ENCODE measurements at regions not wholly inside any gene's neighbourhood (a gene's known extent, or its start where the extent isn't known, plus 50 kb on each side); places are given as distances from the start of the nearest gene placed in this dataset.

DNA sequence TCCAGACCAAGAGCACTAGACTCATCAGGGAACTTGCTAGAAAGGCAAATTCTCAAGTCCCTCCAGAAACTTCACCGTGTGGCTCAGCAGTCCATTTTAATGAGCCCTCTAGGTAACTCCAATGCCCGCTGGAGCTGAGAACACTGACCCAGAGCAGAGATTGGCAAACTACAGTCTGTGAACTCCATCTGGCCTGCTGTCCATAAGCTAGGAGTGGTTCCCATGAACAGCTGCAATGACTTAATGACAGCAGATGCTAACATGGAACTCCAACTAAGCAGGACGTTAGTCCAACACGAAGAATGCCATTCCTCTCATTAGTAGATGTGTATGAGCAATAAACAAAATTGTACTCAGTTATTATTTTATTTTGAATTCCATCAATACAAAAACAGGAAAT, 371.9 kb downstream of the STK39 start:
- H3K4me1 ChIP-seq = no peaks in the 10 kb centered on the region
- no peak for TF ChIP-seq CTCF (IDR thresholded peaks at IDR 0.05)
- DNase-seq = no peak
- no peak for ATAC-seq
- intact Hi-C loops (cut with DNase I) = no loop called here
- H3K4me3 ChIP-seq = no peak overlapping the region
- no peaks in the 10 kb centered on the region for H3K36me3 ChIP-seq
- H3K27ac ChIP-seq = no peak overlapping the region
- H3K27me3 ChIP-seq = no peaks in the 10 kb centered on the region
- no peaks in the 10 kb centered on the region for H3K9me3 ChIP-seq

DNA sequence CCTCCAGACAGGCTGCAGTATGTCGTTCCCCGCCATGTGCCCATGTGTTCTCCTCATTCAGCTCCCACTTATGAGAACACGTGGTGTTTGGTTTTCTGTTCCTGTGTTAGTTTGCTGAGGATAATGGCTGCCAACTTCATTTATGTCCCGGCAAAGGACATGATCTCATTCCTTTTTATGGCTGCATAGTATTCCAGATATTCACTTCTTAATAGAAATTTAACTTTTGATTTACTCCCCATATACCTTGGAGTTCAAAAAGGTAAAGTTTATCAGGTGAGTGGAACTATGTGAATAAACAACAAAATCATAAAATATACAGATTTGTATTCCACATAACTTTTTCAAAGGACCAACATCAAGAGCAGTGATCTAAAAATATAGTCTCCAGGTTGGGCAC, 372.6 kb downstream of the STK39 start:
- Histone ChIP-seq H3K4me3 (no peak overlapping the region), H3K4me1 (no peaks in the 10 kb centered on the region), H3K27me3 (no peaks in the 10 kb centered on the region), H3K9me3 (no peaks in the 10 kb centered on the region), H3K27ac (no peak overlapping the region), H3K36me3 (no peaks in the 10 kb centered on the region)
- DNase-seq (no peak), ATAC-seq (no peak)
- TF ChIP-seq CTCF (IDR thresholded peaks at IDR 0.05) = no peak
- intact Hi-C loops (cut with DNase I) = no loop called here

DNA sequence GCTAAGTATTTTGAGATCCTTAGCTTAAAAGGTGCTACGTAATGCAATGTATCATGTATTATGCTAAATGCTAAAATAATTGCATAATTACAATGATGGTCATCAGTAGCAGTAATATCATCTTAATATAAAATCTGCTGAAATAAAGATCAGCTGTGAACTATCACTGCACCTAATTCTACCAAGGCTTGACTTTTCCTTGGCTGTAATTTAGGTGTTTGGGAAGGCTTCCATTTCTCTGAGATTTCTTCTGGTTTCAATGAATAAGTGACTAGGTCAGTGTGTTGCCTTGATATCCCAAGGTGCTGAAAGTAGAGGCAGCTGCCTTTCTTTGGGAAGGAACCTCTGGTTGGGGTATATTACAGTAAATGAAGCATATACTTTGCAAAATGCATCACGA, 376.1 kb downstream of the STK39 start:
- no peaks in the 10 kb centered on the region for H3K9me3 ChIP-seq
- DNase-seq (peak in 2 of 4 donors; percentile 41 to 45), ATAC-seq (no peak)
- no peak for TF ChIP-seq CTCF (IDR thresholded peaks at IDR 0.05)
- H3K27me3 ChIP-seq = no peaks in the 10 kb centered on the region
- H3K36me3 ChIP-seq = no peaks in the 10 kb centered on the region
- intact Hi-C loops (cut with DNase I) = no loop called here
- H3K27ac ChIP-seq = no peak overlapping the region
- H3K4me1 ChIP-seq = no peaks in the 10 kb centered on the region
- H3K4me3 ChIP-seq = no peak overlapping the region

DNA sequence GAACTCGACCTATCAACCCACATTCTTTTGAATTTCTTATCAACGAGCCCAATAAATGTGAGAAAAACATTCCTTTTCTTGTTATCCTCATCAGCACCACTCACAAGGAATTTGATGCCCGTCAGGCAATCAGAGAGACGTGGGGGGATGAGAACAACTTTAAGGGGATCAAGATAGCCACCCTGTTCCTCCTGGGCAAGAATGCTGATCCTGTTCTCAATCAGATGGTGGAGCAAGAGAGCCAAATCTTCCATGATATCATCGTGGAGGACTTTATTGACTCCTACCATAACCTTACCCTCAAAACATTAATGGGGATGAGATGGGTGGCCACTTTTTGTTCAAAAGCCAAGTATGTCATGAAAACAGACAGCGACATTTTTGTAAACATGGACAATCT, 378.2 kb downstream of the STK39 start:
- Histone ChIP-seq H3K4me1 (no peaks in the 10 kb centered on the region), H3K4me3 (no peak overlapping the region), H3K36me3 (no peaks in the 10 kb centered on the region), H3K27me3 (no peaks in the 10 kb centered on the region), H3K27ac (no peak overlapping the region), H3K9me3 (no peaks in the 10 kb centered on the region)
- DNase-seq (no peak), ATAC-seq (no peak)
- intact Hi-C loops (cut with DNase I) = no loop called here
- TF ChIP-seq CTCF (IDR thresholded peaks at IDR 0.05) = no peak

DNA sequence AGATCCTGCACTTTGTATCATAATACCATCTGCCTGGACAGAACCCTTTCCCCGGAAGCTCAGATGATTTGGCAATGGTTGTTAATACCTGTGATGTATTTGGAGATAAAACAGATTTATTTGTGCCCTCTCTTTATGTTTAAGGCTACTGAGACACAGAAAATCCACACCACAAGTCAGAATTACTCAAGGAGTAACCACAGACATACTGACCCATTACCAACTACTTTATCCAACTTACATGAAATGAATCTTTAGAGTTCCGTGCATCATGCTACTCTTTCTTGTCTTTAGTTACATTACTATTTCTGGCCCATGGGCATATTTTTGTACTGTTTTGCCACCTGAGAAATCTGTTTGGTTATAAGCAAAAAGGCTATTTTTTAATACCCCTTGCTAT, 384.0 kb downstream of the STK39 start:
- TF ChIP-seq CTCF (IDR thresholded peaks at IDR 0.05) = no peak
- no peaks in the 10 kb centered on the region for H3K4me1 ChIP-seq
- H3K4me3 ChIP-seq = no peak overlapping the region
- intact Hi-C loops (cut with DNase I) = no loop called here
- H3K9me3 ChIP-seq = no peaks in the 10 kb centered on the region
- no peak overlapping the region for H3K27ac ChIP-seq
- ATAC-seq = no peak
- no peak for DNase-seq
- no peaks in the 10 kb centered on the region for H3K36me3 ChIP-seq
- H3K27me3 ChIP-seq = no peaks in the 10 kb centered on the region
